K562 (cell line): ENCODE measurements at regions not wholly inside any gene's neighbourhood (a gene's known extent, or its start where the extent isn't known, plus 50 kb on each side); places are given as distances from the start of the nearest gene placed in this dataset.

Experiments
- ATAC-seq: fragments of 200-7000 bp; cut with Tn5 transposase; 3 replicates; pipeline ENCODE4 v1.9.1; 2020; ENCODE audit warnings: moderate library complexity
- BruUV-seq: library from RNA; stranded (reverse); fragments of 400-500 nt; replicated peaks from 2 replicates; lab custom pipeline; 2021; lab: Mats Ljungman, UMichigan
- CTCF ChIA-PET: fragments of 300-600 bp; formaldehyde crosslinking; extraction: SDS; loops from one replicate; lab custom pipeline; 2021; ENCODE audit warnings: low intra/inter-chr PET ratio; lab: Yijun Ruan, JAX
- POLR2A ChIA-PET: fragments of 300-600, 350-650 bp; sonication (Branson Sonifier 250); formaldehyde crosslinking; extraction: SDS; loops from one replicate; lab custom pipeline; 2021; ENCODE audit warnings: antibody characterized with exemption, inconsistent platforms; lab: Yijun Ruan, JAX
- DNase-seq, 4 experiments: peaks; one replicate each; pipeline versions ENCODE4 v3.0.0 to v3.0.0-alpha.2; 2011 to 2018; ENCODE audit warnings: low spot score in 3 of 4, mixed read lengths in 3 of 4; ENCODE audit errors: extremely low read depth in 1 of 4
- FAIRE-seq: peaks from 2 replicates; lab custom pipeline; 2011; peaks lifted over from hg19 to GRCh38; lab: Jason Lieb, UNC
- H2AFZ ChIP-seq: 2 replicates; pipeline ENCODE4 v1.6.0; 2011; ENCODE audit warnings: low read depth, low read length, control low read depth, inconsistent platforms
- H3K27ac ChIP-seq: fragments of 200-600 bp; 3 replicates; pipeline ENCODE4 v1.8.0; 2011; ENCODE audit warnings: low read depth, mild to moderate bottlenecking, control low read depth, inconsistent platforms, low read length, moderate library complexity, mixed read lengths; ENCODE audit errors: extremely low read depth
- H3K27me3 ChIP-seq, 2 experiments: fragments of 300-600 bp in 1 of 2; 2 replicates in 1 of 2; 3 replicates in 1 of 2; pipeline versions ENCODE4 v1.6.0 to v1.8.0; 2011; ENCODE audit warnings: inconsistent platforms in 2 of 2, low read length in 2 of 2, mild to moderate bottlenecking in 1 of 2, mixed read lengths in 1 of 2, moderate library complexity in 1 of 2; ENCODE audit not compliant: control insufficient read depth in 2 of 2, insufficient read depth in 2 of 2
- H3K36me3 ChIP-seq: fragments of 300-600 bp; 3 replicates; pipeline ENCODE4 v1.8.0; 2011; ENCODE audit warnings: mild to moderate bottlenecking, low read length, inconsistent platforms; ENCODE audit not compliant: control insufficient read depth, insufficient read depth
- H3K4me1 ChIP-seq, 2 experiments: fragments of 200-600 bp in 1 of 2; replicated peaks in 1 of 2; 2 replicates in 1 of 2; 3 replicates in 1 of 2; pipeline versions ENCODE4 v1.5.1 to v1.8.0; 2011; ENCODE audit warnings: inconsistent platforms in 2 of 2, low read length in 2 of 2, mild to moderate bottlenecking in 1 of 2, mixed read lengths in 1 of 2, moderate library complexity in 1 of 2; ENCODE audit not compliant: control insufficient read depth in 2 of 2, insufficient read depth in 2 of 2
- H3K4me2 ChIP-seq: 2 replicates; pipeline ENCODE4 v1.6.1; 2011; ENCODE audit warnings: low read length, control low read depth, inconsistent platforms, mixed read lengths; ENCODE audit not compliant: insufficient read depth
- H3K4me3 ChIP-seq: fragments of 200-600 bp; sonication (generic), shearing (Covaris generic); 2 replicates; pipeline ENCODE4 v1.5.1; 2016; ENCODE audit warnings: control low read depth, inconsistent platforms
- H3K79me2 ChIP-seq: fragments of 200-600 bp; 3 replicates; pipeline ENCODE4 v1.8.0; 2011; ENCODE audit warnings: low read length, inconsistent platforms; ENCODE audit not compliant: control insufficient read depth, insufficient read depth
- H3K9ac ChIP-seq, 2 experiments: 2 replicates each; pipeline versions ENCODE4 v1.6.0 to v1.6.1; 2011; ENCODE audit warnings: low read depth in 2 of 2, low read length in 2 of 2, control low read depth in 1 of 2, inconsistent platforms in 1 of 2, mild to moderate bottlenecking in 1 of 2, mixed read lengths in 1 of 2; ENCODE audit not compliant: insufficient read depth in 1 of 2
- H3K9me1 ChIP-seq: one replicate; pipeline ENCODE4 v1.6.0; 2011; ENCODE audit warnings: inconsistent platforms, mild to moderate bottlenecking, low read length, moderate library complexity; ENCODE audit not compliant: control insufficient read depth, insufficient read depth
- H3K9me3 ChIP-seq: replicated peaks from 2 replicates; pipeline ENCODE4 v1.5.1; 2011; ENCODE audit warnings: low read depth, low read length, inconsistent platforms; ENCODE audit not compliant: control insufficient read depth, insufficient read depth
- H4K20me1 ChIP-seq: replicated peaks from 2 replicates; pipeline ENCODE4 v1.6.1; 2011; ENCODE audit warnings: low read length, inconsistent platforms, mixed read lengths; ENCODE audit not compliant: control insufficient read depth, insufficient read depth
- HMGN3 ChIP-seq: IDR thresholded peaks from 2 replicates; pipeline ENCODE4 v1.6.1; 2011; ENCODE audit warnings: borderline replicate concordance, low read depth, mild to moderate bottlenecking, mixed read lengths, low read length; ENCODE audit not compliant: insufficient read length; ENCODE audit errors: extremely low read depth
- NR2F6 ChIP-seq: fragments of 450-650 bp; formaldehyde crosslinking; IDR thresholded peaks from 2 replicates; pipeline ENCODE4 v1.4.0; 2020; ENCODE audit warnings: mild to moderate bottlenecking
- RFX5 ChIP-seq: IDR thresholded peaks from 2 replicates; pipeline ENCODE4 v1.6.1; 2011; ENCODE audit warnings: low read depth, mild to moderate bottlenecking, improper control_type of control experiment, low read length
- ZNF584 ChIP-seq: fragments of 200-800 bp; sonication (Bioruptor generic); IDR thresholded peaks from 2 replicates; pipeline ENCODE4 v1.6.1; 2016; ENCODE audit warnings: low read depth, mild to moderate bottlenecking, missing genetic modification characterization, missing compliant biosample characterization
- WGBS: fragments of 100-300 bp; shearing (Covaris generic); methylation state at CpG from one replicate; pipeline ENCODE4 v1.1.6; 2016; ENCODE audit warnings: low coverage, mixed read lengths; ENCODE audit not compliant: insufficient coverage; ENCODE audit errors: missing lambda C conversion rate; 5-methylcytosine and 5-hydroxymethylcytosine counted together
- in situ Hi-C: fragments of 300-500 bp; cut with MboI; formaldehyde crosslinking; loops from 4 replicates; pipeline ENCODE4 v1.15.0; 2018; ENCODE audit warnings: inconsistent platforms, mixed read lengths
- intact Hi-C: fragments of 100-400 bp; cut with micrococcal nuclease; formaldehyde crosslinking; loops from 2 replicates; pipeline ENCODE4 v1.14.2; 2022
- TF ChIP-seq, protein P1 (sequence below): fragments of 450-650 bp; IDR thresholded peaks from 2 replicates; pipeline ENCODE4 v1.6.1; 2017; ENCODE audit warnings: antibody characterized with exemption, mild to moderate bottlenecking
- TF ChIP-seq, protein P2 (sequence below): fragments of 250-450 bp; sonication (Bioruptor Pico); IDR thresholded peaks from 2 replicates; pipeline ENCODE4 v1.8.0; 2021; ENCODE audit warnings: borderline replicate concordance, mild to moderate bottlenecking, moderate library complexity; ENCODE audit not compliant: poor library complexity, severe bottlenecking

DNA sequence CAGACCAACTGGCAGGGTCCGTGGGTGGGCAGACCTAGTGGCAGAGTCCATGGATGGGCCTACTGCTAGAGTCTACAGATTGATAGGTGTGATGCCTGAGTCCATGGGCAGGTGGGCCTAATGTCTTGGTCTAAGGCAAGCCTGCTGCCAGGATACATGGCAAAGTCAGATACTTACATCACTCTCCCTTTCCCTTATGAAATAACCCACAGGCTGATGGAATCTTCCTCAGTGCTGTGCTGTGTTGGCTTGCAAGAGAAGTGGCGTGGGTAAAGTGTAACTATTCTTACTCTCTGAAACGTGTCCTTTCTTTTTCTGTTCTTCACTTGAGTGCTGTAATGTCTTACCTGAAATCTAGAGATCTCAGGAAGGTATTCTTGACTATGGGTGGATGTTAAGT lies 67.3 kb upstream of the ADRB2 start:
- Histone ChIP-seq H3K27me3 (no peaks in the 10 kb centered on the region; a peak in 1 of 5 replicates), H3K36me3 (no peaks in the 10 kb centered on the region), H3K9me1 (no peaks in the 10 kb centered on the region), H3K79me2 (no peaks in the 10 kb centered on the region), H3K4me2 (no peak overlapping the region), H3K4me1 (no peaks in the 10 kb centered on the region), H3K9ac (no peak overlapping the region), H4K20me1 (no peaks in the 10 kb centered on the region), H3K27ac (no peak overlapping the region), H2AFZ (no peak overlapping the region), H3K9me3 (no peaks in the 10 kb centered on the region; the same call in 1 of the 2 replicates), H3K4me3 (no peak overlapping the region)
- FAIRE-seq = no peak
- 0% methylated on average over 3 of the region's 3 CpGs for WGBS
- in situ Hi-C loops = no loop called here
- intact Hi-C loops = no loop called here
- DNase-seq = no peak
- ChIA-PET CTCF (no interaction called here), POLR2A (interaction anchor here (1.7 kb wide), 1 partner anchor 12 kb away, joined by 4 read pairs; no protein-coding TSS in a partner anchor)
- TF ChIP-seq HMGN3 = no peak
- TF ChIP-seq NR2F6 (CRISPR knock-in tag) = no peak
- TF ChIP-seq, protein P1, sequence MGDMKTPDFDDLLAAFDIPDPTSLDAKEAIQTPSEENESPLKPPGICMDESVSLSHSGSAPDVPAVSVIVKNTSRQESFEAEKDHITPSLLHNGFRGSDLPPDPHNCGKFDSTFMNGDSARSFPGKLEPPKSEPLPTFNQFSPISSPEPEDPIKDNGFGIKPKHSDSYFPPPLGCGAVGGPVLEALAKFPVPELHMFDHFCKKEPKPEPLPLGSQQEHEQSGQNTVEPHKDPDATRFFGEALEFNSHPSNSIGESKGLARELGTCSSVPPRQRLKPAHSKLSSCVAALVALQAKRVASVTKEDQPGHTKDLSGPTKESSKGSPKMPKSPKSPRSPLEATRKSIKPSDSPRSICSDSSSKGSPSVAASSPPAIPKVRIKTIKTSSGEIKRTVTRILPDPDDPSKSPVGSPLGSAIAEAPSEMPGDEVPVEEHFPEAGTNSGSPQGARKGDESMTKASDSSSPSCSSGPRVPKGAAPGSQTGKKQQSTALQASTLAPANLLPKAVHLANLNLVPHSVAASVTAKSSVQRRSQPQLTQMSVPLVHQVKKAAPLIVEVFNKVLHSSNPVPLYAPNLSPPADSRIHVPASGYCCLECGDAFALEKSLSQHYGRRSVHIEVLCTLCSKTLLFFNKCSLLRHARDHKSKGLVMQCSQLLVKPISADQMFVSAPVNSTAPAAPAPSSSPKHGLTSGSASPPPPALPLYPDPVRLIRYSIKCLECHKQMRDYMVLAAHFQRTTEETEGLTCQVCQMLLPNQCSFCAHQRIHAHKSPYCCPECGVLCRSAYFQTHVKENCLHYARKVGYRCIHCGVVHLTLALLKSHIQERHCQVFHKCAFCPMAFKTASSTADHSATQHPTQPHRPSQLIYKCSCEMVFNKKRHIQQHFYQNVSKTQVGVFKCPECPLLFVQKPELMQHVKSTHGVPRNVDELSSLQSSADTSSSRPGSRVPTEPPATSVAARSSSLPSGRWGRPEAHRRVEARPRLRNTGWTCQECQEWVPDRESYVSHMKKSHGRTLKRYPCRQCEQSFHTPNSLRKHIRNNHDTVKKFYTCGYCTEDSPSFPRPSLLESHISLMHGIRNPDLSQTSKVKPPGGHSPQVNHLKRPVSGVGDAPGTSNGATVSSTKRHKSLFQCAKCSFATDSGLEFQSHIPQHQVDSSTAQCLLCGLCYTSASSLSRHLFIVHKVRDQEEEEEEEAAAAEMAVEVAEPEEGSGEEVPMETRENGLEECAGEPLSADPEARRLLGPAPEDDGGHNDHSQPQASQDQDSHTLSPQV = no peak
- TF ChIP-seq ZNF584 (CRISPR knock-in tag) = no peak
- TF ChIP-seq, protein P2, sequence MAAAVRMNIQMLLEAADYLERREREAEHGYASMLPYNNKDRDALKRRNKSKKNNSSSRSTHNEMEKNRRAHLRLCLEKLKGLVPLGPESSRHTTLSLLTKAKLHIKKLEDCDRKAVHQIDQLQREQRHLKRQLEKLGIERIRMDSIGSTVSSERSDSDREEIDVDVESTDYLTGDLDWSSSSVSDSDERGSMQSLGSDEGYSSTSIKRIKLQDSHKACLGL = no peak
- no peak for TF ChIP-seq RFX5
- no TSS peak for BruUV-seq
- no peak for ATAC-seq
